NCI-H1436 treated with DMSO at 0.1 percent for 48 hours (cell line): ENCODE measurements at regions not wholly inside any gene's neighbourhood (a gene's known extent, or its start where the extent isn't known, plus 50 kb on each side); places are given as distances from the start of the nearest gene placed in this dataset.
"Not testable (repeated sequence)": the region's sequence is repeated elsewhere in the genome, so short reads cannot be mapped to it uniquely, and the experiment has no call there.

Experiments
- DNase-seq: peaks from one replicate; lab custom pipeline; 2025; lab: John Stamatoyannopoulos, UW

- no peak for DNase-seq
These were observed 247.3 kb downstream of the S1PR1 start for GRCh38 chr1:101483982-101484688.

- no peak for DNase-seq
These were observed 248.0 kb downstream of the S1PR1 start for GRCh38 chr1:101484689-101485338.

- no peak for DNase-seq
These were observed 248.9 kb downstream of the S1PR1 start for GRCh38 chr1:101485712-101486111.

GRCh38 chr1:101492144-101492543 is 255.3 kb downstream of the S1PR1 start:
- not testable (repeated sequence) for DNase-seq

- not testable (repeated sequence) for DNase-seq
These were observed 257.1 kb downstream of the S1PR1 start for GRCh38 chr1:101493920-101494319.

GRCh38 chr1:101496109-101496508 is 259.3 kb downstream of the S1PR1 start:
- DNase-seq = no peak

GRCh38 chr1:101497881-101498559 is 261.2 kb downstream of the S1PR1 start:
- DNase-seq = no peak

- not testable (repeated sequence) for DNase-seq
These were observed 267.3 kb downstream of the S1PR1 start for GRCh38 chr1:101504106-101504505.

- not testable (repeated sequence) for DNase-seq
These were observed 268.4 kb downstream of the S1PR1 start for GRCh38 chr1:101505240-101505639.

GRCh38 chr1:101506541-101507164 is 269.8 kb downstream of the S1PR1 start:
- DNase-seq = peak; percentile 0

- no peak for DNase-seq
These were observed 270.7 kb downstream of the S1PR1 start for GRCh38 chr1:101507547-101507971.

- no peak for DNase-seq
These were observed 272.1 kb downstream of the S1PR1 start for GRCh38 chr1:101508913-101509312.

- no peak for DNase-seq
These were observed 272.6 kb downstream of the S1PR1 start for GRCh38 chr1:101509370-101509769.

GRCh38 chr1:101511202-101511891 is 274.5 kb downstream of the S1PR1 start:
- DNase-seq = no peak

- DNase-seq = no peak
These were observed 283.5 kb downstream of the S1PR1 start for GRCh38 chr1:101520302-101520701.

GRCh38 chr1:101522486-101522885 is 285.7 kb downstream of the S1PR1 start:
- no peak for DNase-seq

- DNase-seq = no peak
These were observed 290.0 kb downstream of the S1PR1 start for GRCh38 chr1:101526813-101527212.

- no peak for DNase-seq
These were observed 295.6 kb downstream of the S1PR1 start for GRCh38 chr1:101532377-101532776.

- no peak for DNase-seq
These were observed 303.3 kb downstream of the S1PR1 start for GRCh38 chr1:101540161-101540560.

- no peak for DNase-seq
These were observed 310.1 kb downstream of the S1PR1 start for GRCh38 chr1:101546885-101547284.

- no peak for DNase-seq
These were observed 310.5 kb downstream of the S1PR1 start for GRCh38 chr1:101547357-101547756.

GRCh38 chr1:101548376-101548775 is 311.6 kb downstream of the S1PR1 start:
- no peak for DNase-seq
